ENCODE measurements at regions not wholly inside any gene's neighbourhood (a gene's known extent, or its start where the extent isn't known, plus 50 kb on each side); places are given as distances from the start of the nearest gene placed in this dataset.

DNA sequence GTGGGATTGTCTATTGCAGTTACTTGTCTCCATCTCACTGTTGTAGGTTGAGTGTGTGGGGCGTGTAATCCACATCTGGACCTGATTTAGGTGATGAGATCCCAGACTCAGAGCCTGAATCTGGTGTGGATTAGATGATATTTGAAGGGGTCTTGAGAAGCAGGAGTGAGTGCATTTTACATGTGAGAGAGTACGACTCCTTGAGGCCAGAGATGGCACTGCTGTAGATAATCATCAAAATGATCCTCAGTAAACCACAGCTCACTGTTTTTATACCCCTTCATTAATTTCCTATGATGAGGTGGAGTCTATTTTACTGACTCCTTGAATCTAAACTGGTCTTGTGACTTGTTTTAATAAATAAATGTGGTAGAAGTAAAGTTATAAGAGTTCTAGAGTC is 732.5 kb downstream of the KCNJ2 start:
- TF ChIP-seq EZH2 (IDR thresholded peaks at IDR 0.05; ENCODE audit: borderline replicate concordance), result no peak
- TF ChIP-seq, protein P1, sequence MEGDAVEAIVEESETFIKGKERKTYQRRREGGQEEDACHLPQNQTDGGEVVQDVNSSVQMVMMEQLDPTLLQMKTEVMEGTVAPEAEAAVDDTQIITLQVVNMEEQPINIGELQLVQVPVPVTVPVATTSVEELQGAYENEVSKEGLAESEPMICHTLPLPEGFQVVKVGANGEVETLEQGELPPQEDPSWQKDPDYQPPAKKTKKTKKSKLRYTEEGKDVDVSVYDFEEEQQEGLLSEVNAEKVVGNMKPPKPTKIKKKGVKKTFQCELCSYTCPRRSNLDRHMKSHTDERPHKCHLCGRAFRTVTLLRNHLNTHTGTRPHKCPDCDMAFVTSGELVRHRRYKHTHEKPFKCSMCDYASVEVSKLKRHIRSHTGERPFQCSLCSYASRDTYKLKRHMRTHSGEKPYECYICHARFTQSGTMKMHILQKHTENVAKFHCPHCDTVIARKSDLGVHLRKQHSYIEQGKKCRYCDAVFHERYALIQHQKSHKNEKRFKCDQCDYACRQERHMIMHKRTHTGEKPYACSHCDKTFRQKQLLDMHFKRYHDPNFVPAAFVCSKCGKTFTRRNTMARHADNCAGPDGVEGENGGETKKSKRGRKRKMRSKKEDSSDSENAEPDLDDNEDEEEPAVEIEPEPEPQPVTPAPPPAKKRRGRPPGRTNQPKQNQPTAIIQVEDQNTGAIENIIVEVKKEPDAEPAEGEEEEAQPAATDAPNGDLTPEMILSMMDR (IDR thresholded peaks at IDR 0.05; ENCODE audit: poor library complexity), result no peak
- no peak for TF ChIP-seq EZH2phosphoT487 (IDR thresholded peaks at IDR 0.05; ENCODE audit: low read depth, severe bottlenecking, unreplicated experiment)

Data from hepatocyte (in vitro differentiated cells).